HepG2 (cell line): ENCODE measurements at regions not wholly inside any gene's neighbourhood (a gene's known extent, or its start where the extent isn't known, plus 50 kb on each side); places are given as distances from the start of the nearest gene placed in this dataset.

Experiments used
- ATAC-seq: fragments of 200-7000 bp; cut with Tn5 transposase; 3 replicates; pipeline ENCODE4 v1.9.1; 2020; ENCODE audit warnings: mild to moderate bottlenecking, moderate library complexity
- BruUV-seq: library from RNA; stranded (reverse); fragments of 400-500 nt; replicated peaks from 2 replicates; lab custom pipeline; 2021; lab: Mats Ljungman, UMichigan
- CTCF ChIA-PET: fragments of 300-600 bp; formaldehyde crosslinking; extraction: SDS; loops from one replicate; lab custom pipeline; 2021; ENCODE audit warnings: low total read pairs, inconsistent platforms, low intra/inter-chr PET ratio; lab: Yijun Ruan, JAX
- POLR2A ChIA-PET: fragments of 350-600 bp; sonication (Branson Sonifier 250); formaldehyde crosslinking; loops from one replicate; lab custom pipeline; 2020; ENCODE audit warnings: antibody characterized with exemption, inconsistent platforms; lab: Yijun Ruan, JAX
- DNase-seq: peaks from one replicate; pipeline ENCODE4 v3.0.0-alpha.2; 2015; ENCODE audit warnings: low spot score
- FAIRE-seq: peaks from 3 replicates; lab custom pipeline; 2011; peaks lifted over from hg19 to GRCh38; lab: Jason Lieb, UNC
- H2AFZ ChIP-seq: one replicate; pipeline ENCODE4 v1.6.1; 2011; ENCODE audit warnings: low read length, inconsistent platforms
- H3K27ac ChIP-seq: fragments of 300-600 bp; 3 replicates; pipeline ENCODE4 v1.8.0; 2011; ENCODE audit warnings: mixed run types, mild to moderate bottlenecking, mixed read lengths, low read length, inconsistent platforms; ENCODE audit not compliant: insufficient read depth; ENCODE audit errors: extremely low read length
- H3K27me3 ChIP-seq, 2 experiments: fragments of 200-600 bp in 1 of 2; 2 replicates in 1 of 2; 3 replicates in 1 of 2; pipeline versions ENCODE4 v1.6.0 to v1.8.0; 2011; ENCODE audit warnings: low read length in 2 of 2, mild to moderate bottlenecking in 2 of 2, moderate library complexity in 2 of 2, inconsistent platforms in 1 of 2; ENCODE audit not compliant: insufficient read depth in 2 of 2, control insufficient read depth in 1 of 2
- H3K36me3 ChIP-seq, 2 experiments: fragments of 200-600 bp in 1 of 2; replicated peaks in 1 of 2; 2 replicates in 1 of 2; 3 replicates in 1 of 2; pipeline versions ENCODE4 v1.5.1 to v1.8.0; 2011; ENCODE audit warnings: low read length in 2 of 2, inconsistent platforms in 1 of 2; ENCODE audit not compliant: insufficient read depth in 2 of 2, control insufficient read depth in 1 of 2
- H3K4me1 ChIP-seq: 2 replicates; pipeline ENCODE4 v1.5.1; 2012; ENCODE audit warnings: low read length, inconsistent platforms; ENCODE audit not compliant: insufficient read depth
- H3K4me2 ChIP-seq: 2 replicates; pipeline ENCODE4 v1.6.0; 2011; ENCODE audit warnings: low read depth, low read length, inconsistent platforms
- H3K4me3 ChIP-seq, 3 experiments: fragments of 200-600 bp in 1 of 3; sonication (generic), shearing (Covaris generic) in 1 of 3; replicated peaks in 1 of 3; 2 replicates each; pipeline ENCODE4 v1.5.1; 2011 to 2016; ENCODE audit warnings: low read length in 3 of 3, inconsistent platforms in 2 of 3, low read depth in 2 of 3, mild to moderate bottlenecking in 2 of 3, control low read depth in 1 of 3, mixed read lengths in 1 of 3; ENCODE audit not compliant: insufficient read depth in 1 of 3
- H3K79me2 ChIP-seq: one replicate; pipeline ENCODE4 v1.6.1; 2011; ENCODE audit warnings: low read length, inconsistent platforms; ENCODE audit not compliant: insufficient read depth
- H3K9ac ChIP-seq: 2 replicates; pipeline ENCODE4 v1.6.0; 2011; ENCODE audit warnings: mild to moderate bottlenecking, low read depth, low read length, inconsistent platforms; ENCODE audit not compliant: insufficient read depth
- H3K9me3 ChIP-seq: 2 replicates; pipeline ENCODE4 v1.5.1; 2012; ENCODE audit warnings: mild to moderate bottlenecking, low read length
- H4K20me1 ChIP-seq: 2 replicates; pipeline ENCODE4 v1.6.0; 2011; ENCODE audit warnings: inconsistent platforms, mild to moderate bottlenecking, low read length, moderate library complexity; ENCODE audit not compliant: insufficient read depth
- ARID3A ChIP-seq: IDR thresholded peaks from 2 replicates; pipeline ENCODE4 v1.6.1; 2012; ENCODE audit warnings: low read depth, low read length, improper control_type of control experiment
- BRF2 ChIP-seq: sonication (generic); formaldehyde crosslinking; IDR thresholded peaks from 2 replicates; pipeline ENCODE4 v1.8.1; 2022; ENCODE audit warnings: mild to moderate bottlenecking, missing genetic modification reagents
- GFI1 ChIP-seq: sonication (generic); formaldehyde crosslinking; IDR thresholded peaks from 2 replicates; pipeline ENCODE4 v1.5.0; 2020; ENCODE audit warnings: missing genetic modification reagents, mild to moderate bottlenecking, borderline replicate concordance
- HMGXB4 ChIP-seq, 2 experiments: sonication (generic) in 1 of 2; formaldehyde crosslinking in 1 of 2; IDR thresholded peaks; 2 replicates each; pipeline versions ENCODE4 v1.4.0 to v1.6.1; 2018 to 2020; ENCODE audit warnings: missing genetic modification reagents in 2 of 2, borderline replicate concordance in 1 of 2, low read depth in 1 of 2, mild to moderate bottlenecking in 1 of 2, missing biosample characterization in 1 of 2
- NR2F2 ChIP-seq: IDR thresholded peaks from 2 replicates; pipeline ENCODE4 v1.6.1; 2012; ENCODE audit warnings: low read depth, inconsistent platforms, borderline replicate concordance
- NR3C1 ChIP-seq: sonication (generic); formaldehyde crosslinking; IDR thresholded peaks from 2 replicates; pipeline ENCODE4 v1.4.0; 2020; ENCODE audit warnings: missing genetic modification reagents
- PHB2 ChIP-seq: fragments of 450-650 bp; IDR thresholded peaks from 2 replicates; pipeline ENCODE4 v1.6.1; 2018; ENCODE audit not compliant: partially characterized antibody
- RAD51 ChIP-seq: fragments of 450-650 bp; IDR thresholded peaks from 2 replicates; pipeline ENCODE4 v1.6.1; 2016; ENCODE audit warnings: borderline replicate concordance
- STAG1 ChIP-seq: sonication (generic); formaldehyde crosslinking; IDR thresholded peaks from 2 replicates; pipeline ENCODE4 v1.4.0; 2020; ENCODE audit warnings: missing genetic modification reagents
- XRCC5 ChIP-seq: fragments of 200-400 bp; formaldehyde crosslinking; optimal IDR thresholded peaks from 2 replicates; pipeline ENCODE3; 2017; ENCODE audit warnings: mild to moderate bottlenecking, low read length
- ZNF18 ChIP-seq: sonication (generic); formaldehyde crosslinking; IDR thresholded peaks from 2 replicates; pipeline ENCODE4 v1.8.0; 2022; ENCODE audit warnings: mild to moderate bottlenecking, missing genetic modification reagents; ENCODE audit not compliant: insufficient replicate concordance
- ZNF557 ChIP-seq: sonication (generic); formaldehyde crosslinking; IDR thresholded peaks from 2 replicates; pipeline ENCODE4 v1.4.0; 2020; ENCODE audit warnings: missing genetic modification reagents
- ZNF737 ChIP-seq: sonication (generic); formaldehyde crosslinking; IDR thresholded peaks from 2 replicates; pipeline ENCODE4 v1.5.0; 2020; ENCODE audit warnings: missing genetic modification reagents, mild to moderate bottlenecking, borderline replicate concordance
- ZNF770 ChIP-seq: sonication (generic); formaldehyde crosslinking; IDR thresholded peaks from 2 replicates; pipeline ENCODE4 v1.5.0; 2020; ENCODE audit warnings: mild to moderate bottlenecking, missing genetic modification reagents
- WGBS: methylation state at CpG from one replicate; pipeline ENCODE4 v1.1.6; 2017; ENCODE audit warnings: low lambda C conversion rate; 5-methylcytosine and 5-hydroxymethylcytosine counted together
- in situ Hi-C: cut with HindIII; loops from 2 replicates; pipeline ENCODE4 v1.10.0; 2017; ENCODE audit warnings: low pct_unique_long_range_greater_than_20kb; ENCODE audit not compliant: extremely low pct_ligation_motif_present
- intact Hi-C: fragments of 100-400 bp; cut with micrococcal nuclease; formaldehyde crosslinking; loops from one replicate; pipeline ENCODE4 v1.10.0; 2022; ENCODE audit not compliant: unreplicated experiment

- TF ChIP-seq ZNF770 (CRISPR knock-in tag) (no peak), NR3C1 (CRISPR knock-in tag) (no peak), ZNF557 (CRISPR knock-in tag) (no peak), ZNF18 (no peak)
- TF ChIP-seq, all 625 proteins: peak for 0
These were observed 480.9 kb downstream of the TXNL1 start (continued) for GRCh38 chr18:56157541-56157940.

GRCh38 chr18:56152551-56153310 lies 485.7 kb downstream of the TXNL1 start:
- 36% methylated on average over 13 of the region's 13 CpGs for WGBS
- in situ Hi-C loops = no loop called here
- ATAC-seq (no peak), FAIRE-seq (no peak), DNase-seq (no peak)
- H3K9ac ChIP-seq = no peak overlapping the region
- no peaks in the 10 kb centered on the region; a peak in 1 of 5 replicates for H3K27me3 ChIP-seq
- no peaks in the 10 kb centered on the region for H3K4me1 ChIP-seq
- ChIA-PET CTCF (no interaction called here), POLR2A (no interaction called here)
- H3K36me3 ChIP-seq = no peaks in the 10 kb centered on the region
- H3K79me2 ChIP-seq = no peaks in the 10 kb centered on the region
- H4K20me1 ChIP-seq = no peaks in the 10 kb centered on the region
- H3K9me3 ChIP-seq = peaks cover 60% of the 10 kb centered on the region
- intact Hi-C loops = no loop called here
- H3K4me3 ChIP-seq = no peak overlapping the region
- no TSS peak for BruUV-seq
- no peak overlapping the region for H3K4me2 ChIP-seq
- H3K27ac ChIP-seq = no peak overlapping the region
- H2AFZ ChIP-seq = no peak overlapping the region
- TF ChIP-seq ZNF737 (CRISPR knock-in tag) (no peak), BRF2 (no peak), STAG1 (no peak), ARID3A (no peak), HMGXB4 (CRISPR knock-in tag; IDR thresholded peaks at IDR 0.05; ENCODE audit: borderline replicate concordance in 1 of 2, low read depth in 1 of 2) (no peak), XRCC5 (no peak), NR2F2 (no peak), PHB2 (no peak), GFI1 (no peak), RAD51 (no peak)
